ENCODE measurements at regions not wholly inside any gene's neighbourhood (a gene's known extent, or its start where the extent isn't known, plus 50 kb on each side); places are given as distances from the start of the nearest gene placed in this dataset.
"Not testable (repeated sequence)": the region's sequence is repeated elsewhere in the genome, so short reads cannot be mapped to it uniquely, and the experiment has no call there.

DNA sequence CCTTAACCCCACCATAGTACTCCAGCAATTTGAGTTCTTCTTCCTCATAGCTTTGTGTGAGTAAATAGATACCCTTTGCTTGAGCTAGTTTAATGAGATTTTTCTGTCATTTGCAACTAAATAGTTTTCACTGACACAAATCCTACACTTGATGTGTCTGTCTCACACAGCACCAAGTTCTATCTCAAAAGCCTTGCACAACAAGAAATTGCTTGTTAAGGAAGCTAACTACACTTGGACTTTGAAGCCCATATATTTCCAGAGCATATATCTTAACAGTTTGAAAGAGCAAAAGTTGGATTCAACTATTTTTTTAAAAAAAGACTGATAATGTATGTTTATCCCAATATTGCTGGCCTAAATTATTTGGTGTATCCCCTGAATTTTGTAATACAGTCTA, 459.2 kb downstream of the ACTL7B start:
- H3K27ac ChIP-seq, result no peak overlapping the region
- TF ChIP-seq, protein P1, sequence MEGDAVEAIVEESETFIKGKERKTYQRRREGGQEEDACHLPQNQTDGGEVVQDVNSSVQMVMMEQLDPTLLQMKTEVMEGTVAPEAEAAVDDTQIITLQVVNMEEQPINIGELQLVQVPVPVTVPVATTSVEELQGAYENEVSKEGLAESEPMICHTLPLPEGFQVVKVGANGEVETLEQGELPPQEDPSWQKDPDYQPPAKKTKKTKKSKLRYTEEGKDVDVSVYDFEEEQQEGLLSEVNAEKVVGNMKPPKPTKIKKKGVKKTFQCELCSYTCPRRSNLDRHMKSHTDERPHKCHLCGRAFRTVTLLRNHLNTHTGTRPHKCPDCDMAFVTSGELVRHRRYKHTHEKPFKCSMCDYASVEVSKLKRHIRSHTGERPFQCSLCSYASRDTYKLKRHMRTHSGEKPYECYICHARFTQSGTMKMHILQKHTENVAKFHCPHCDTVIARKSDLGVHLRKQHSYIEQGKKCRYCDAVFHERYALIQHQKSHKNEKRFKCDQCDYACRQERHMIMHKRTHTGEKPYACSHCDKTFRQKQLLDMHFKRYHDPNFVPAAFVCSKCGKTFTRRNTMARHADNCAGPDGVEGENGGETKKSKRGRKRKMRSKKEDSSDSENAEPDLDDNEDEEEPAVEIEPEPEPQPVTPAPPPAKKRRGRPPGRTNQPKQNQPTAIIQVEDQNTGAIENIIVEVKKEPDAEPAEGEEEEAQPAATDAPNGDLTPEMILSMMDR (IDR thresholded peaks at IDR 0.05), result no peak
- TF ChIP-seq ZFX (IDR thresholded peaks at IDR 0.05; ENCODE audit: borderline replicate concordance), result no peak

DNA sequence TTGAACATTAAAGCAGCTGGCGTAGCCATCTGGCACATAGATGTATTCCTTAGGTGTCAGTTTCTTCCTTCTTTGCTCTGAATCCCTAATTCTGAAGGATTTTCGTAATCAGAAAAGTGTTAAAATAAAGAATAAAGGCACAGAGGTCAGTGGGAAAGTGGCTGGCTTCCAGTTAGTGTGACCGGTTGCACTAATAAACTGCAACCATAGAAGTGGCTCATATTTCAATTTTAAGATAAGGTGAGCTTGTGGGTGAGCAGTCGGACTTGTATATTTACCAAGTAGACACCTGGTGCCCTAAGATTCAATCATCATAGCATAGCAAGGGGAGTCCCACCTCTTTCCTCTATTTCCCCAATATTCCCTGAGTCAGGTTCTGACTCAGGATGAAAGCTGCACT, 459.6 kb downstream of the ACTL7B start:
- H3K27ac ChIP-seq, result no peak overlapping the region
- TF ChIP-seq ZFX (IDR thresholded peaks at IDR 0.05; ENCODE audit: borderline replicate concordance), result no peak
- TF ChIP-seq, protein P1 (IDR thresholded peaks at IDR 0.05), result no peak

DNA sequence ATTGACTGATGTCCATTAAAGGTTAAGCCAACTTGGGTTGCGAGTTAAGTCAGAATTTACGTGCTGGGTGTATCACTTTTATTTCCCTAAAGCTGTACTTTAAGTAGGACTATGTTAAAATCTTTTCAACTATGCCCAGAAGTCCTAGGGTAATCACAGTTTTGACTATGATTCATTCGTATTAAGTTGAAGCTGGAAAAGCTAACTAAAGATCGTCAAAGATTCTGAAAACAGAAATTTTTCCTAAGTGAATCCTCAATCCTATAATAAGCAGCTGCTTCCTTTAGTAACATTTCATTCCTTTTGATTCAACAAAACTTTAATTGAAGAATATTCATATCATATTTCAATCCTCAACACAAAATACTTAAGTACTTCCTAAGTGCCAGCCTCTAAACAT, 460.4 kb downstream of the ACTL7B start:
- H3K27ac ChIP-seq, result no peak overlapping the region
- TF ChIP-seq ZFX (IDR thresholded peaks at IDR 0.05; ENCODE audit: borderline replicate concordance), result no peak
- TF ChIP-seq, protein P1 (IDR thresholded peaks at IDR 0.05), result no peak

DNA sequence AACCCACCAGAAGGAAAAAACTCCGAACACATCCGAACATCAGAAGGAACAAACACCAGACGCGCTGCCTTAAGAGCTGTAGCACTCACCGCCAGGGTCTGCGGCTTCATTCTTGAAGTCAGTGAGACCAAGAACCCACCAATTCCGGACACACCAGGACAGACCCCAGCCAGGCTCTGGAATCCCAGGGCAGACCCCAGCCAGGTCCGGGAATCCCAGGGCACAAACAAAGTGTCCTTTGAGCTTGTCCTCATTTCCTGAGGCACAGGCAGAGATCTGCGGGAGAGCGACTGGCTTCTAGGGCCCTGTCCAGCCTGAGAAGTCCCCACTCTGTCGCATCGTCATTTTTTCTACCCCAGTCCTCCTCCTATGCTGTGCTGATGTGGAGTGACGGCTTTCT, 461.1 kb downstream of the ACTL7B start:
- TF ChIP-seq, protein P1 (IDR thresholded peaks at IDR 0.05), result no peak
- no peak for TF ChIP-seq ZFX (IDR thresholded peaks at IDR 0.05; ENCODE audit: borderline replicate concordance)
- no peak overlapping the region for H3K27ac ChIP-seq

DNA sequence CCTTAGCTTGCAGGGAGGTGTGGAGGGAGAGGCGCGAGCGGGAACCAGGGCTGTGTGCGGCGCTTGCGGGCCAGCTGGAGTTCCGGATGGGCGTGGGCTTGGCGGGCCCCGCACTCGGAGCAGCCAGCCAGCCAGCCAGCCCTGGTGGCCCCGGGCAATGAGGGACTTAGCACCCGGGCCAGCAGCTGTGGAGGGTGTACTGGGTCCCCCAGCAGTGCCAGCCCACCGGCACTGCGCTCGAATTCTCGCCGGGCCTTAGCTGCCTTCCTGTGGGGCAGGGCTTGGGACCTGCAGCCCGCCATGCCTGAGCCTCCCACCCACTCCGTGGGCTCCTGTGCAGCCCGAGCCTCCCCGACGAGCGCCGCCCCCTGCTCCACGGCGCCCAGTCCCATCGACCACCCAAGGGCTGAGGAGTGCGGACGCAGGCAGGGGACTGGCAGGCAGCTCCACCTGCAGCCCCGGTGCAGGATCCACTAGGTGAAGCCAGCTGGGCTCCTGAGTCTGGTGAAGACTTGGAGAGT, 462.2 kb downstream of the ACTL7B start:
- H3K27ac ChIP-seq, result not testable (repeated sequence)

DNA sequence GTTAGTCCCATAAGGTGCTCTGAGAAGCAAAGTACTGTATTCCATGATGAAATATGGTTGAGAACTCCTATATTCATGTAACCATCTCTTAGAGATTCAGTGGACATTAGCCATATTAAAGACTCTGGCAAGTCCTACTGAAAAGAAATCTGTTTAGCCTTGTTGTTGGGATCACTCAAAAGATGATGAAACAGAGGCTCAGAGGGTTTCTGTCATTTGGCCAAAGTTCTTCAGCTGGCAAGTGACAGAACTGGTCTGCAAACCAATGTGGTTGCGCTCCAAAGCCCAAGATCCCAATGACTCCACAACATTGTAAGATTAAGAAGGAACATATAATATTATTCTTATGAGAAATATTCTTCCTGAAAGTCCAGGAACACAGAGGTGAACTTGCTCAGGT, 462.9 kb downstream of the ACTL7B start:
- TF ChIP-seq ZFX (IDR thresholded peaks at IDR 0.05; ENCODE audit: borderline replicate concordance), result no peak
- TF ChIP-seq, protein P1 (IDR thresholded peaks at IDR 0.05), result no peak
- H3K27ac ChIP-seq, result no peak overlapping the region

DNA sequence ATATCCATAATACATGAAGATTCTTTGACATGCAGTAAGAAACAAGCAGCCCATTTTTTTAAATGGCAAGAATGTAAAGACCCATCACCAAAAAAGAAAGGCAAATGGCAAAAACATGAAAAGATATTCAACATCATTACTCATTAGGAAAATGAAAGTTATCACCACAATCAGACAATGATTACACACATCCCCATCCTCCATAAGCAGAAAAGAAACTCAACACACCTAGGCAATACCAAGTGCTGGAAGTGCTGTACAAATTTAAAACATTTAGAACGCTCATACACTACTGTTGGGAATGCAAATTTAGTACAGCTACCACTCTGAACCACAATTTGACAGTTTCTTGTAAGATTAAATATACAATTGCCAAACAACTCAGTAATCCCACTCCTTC, 466.7 kb downstream of the ACTL7B start:
- TF ChIP-seq, protein P1 (IDR thresholded peaks at IDR 0.05), result no peak
- TF ChIP-seq ZFX (IDR thresholded peaks at IDR 0.05; ENCODE audit: borderline replicate concordance), result no peak

DNA sequence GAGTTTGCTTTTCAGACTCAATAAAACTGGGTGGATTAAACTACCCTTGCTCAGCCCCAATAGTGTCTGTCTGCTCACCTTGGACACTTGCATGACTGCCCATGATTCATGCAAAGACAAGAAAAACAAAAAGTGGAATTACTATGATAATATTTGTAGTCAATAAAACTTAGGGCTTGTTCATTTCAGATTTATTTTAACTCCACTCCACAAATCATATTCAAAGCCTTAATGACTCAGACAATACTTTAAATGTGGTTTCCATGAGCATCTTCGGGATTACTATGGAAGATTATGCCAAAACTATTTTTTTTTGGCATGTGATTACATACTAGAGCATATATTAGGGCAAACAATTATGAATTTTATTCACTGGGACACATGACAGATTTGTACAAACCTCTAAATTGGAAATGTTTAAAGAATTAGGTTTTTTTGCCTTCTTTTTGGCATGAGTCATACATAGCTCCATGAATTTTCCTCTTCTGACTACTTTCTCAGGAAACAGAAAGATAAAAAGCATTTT, 468.9 kb downstream of the ACTL7B start:
- TF ChIP-seq ZFX (IDR thresholded peaks at IDR 0.05; ENCODE audit: borderline replicate concordance), result no peak

More for the DNA sequence above, 466.7 kb downstream of the ACTL7B start:
- H3K27ac ChIP-seq, result no peak overlapping the region

More for the DNA sequence above, 468.9 kb downstream of the ACTL7B start:
- no peak overlapping the region for H3K27ac ChIP-seq

Data from 22Rv1 (cell line).